Activated CD4-positive, alpha-beta T cell treated with anti-CD3 and anti-CD28 coated beads for 1 hour (primary cell): ENCODE measurements at regions not wholly inside any gene's neighbourhood (a gene's known extent, or its start where the extent isn't known, plus 50 kb on each side); places are given as distances from the start of the nearest gene placed in this dataset.
"Not testable (repeated sequence)": the region's sequence is repeated elsewhere in the genome, so short reads cannot be mapped to it uniquely, and the experiment has no call there.

ENCODE experiments used
- DNase-seq: peaks from one replicate; pipeline ENCODE4 v3.0.0-alpha.2; 2020

- no peak for DNase-seq
These were observed 58.1 kb downstream of the NPAP1 start for GRCh38 chr15:24733659-24734058.

GRCh38 chr15:24734396-24734795 lies 58.8 kb downstream of the NPAP1 start:
- no peak for DNase-seq

- DNase-seq = no peak
These were observed 69.7 kb downstream of the NPAP1 start for GRCh38 chr15:24745290-24745689.

- no peak for DNase-seq
These were observed 70.5 kb downstream of the NPAP1 start for GRCh38 chr15:24746094-24746493.

- DNase-seq = no peak
These were observed 71.8 kb downstream of the NPAP1 start for GRCh38 chr15:24747376-24747775.

- DNase-seq = no peak
These were observed 73.4 kb downstream of the NPAP1 start for GRCh38 chr15:24748812-24749439.

GRCh38 chr15:24752354-24752753 lies 76.8 kb downstream of the NPAP1 start:
- no peak for DNase-seq

GRCh38 chr15:24756101-24756500 lies 80.5 kb downstream of the NPAP1 start:
- DNase-seq = no peak

- no peak for DNase-seq
These were observed 84.5 kb downstream of the NPAP1 start for GRCh38 chr15:24760066-24760465.

- DNase-seq = no peak
These were observed 86.2 kb downstream of the NPAP1 start for GRCh38 chr15:24761704-24762302.

GRCh38 chr15:24763891-24764290 lies 88.3 kb downstream of the NPAP1 start:
- DNase-seq = no peak

GRCh38 chr15:24764375-24765171 lies 89.0 kb downstream of the NPAP1 start:
- DNase-seq = no peak

- no peak for DNase-seq
These were observed 91.0 kb downstream of the NPAP1 start for GRCh38 chr15:24766511-24767133.

- DNase-seq = no peak
These were observed 96.7 kb downstream of the NPAP1 start for GRCh38 chr15:24772266-24772665.

GRCh38 chr15:24772686-24773373 lies 97.3 kb downstream of the NPAP1 start:
- DNase-seq = peak; percentile 29

- DNase-seq = no peak
These were observed 101.7 kb downstream of the NPAP1 start for GRCh38 chr15:24777307-24777706.

- DNase-seq = no peak
These were observed 108.9 kb downstream of the NPAP1 start for GRCh38 chr15:24784506-24784905.

- DNase-seq = no peak
These were observed 110.8 kb downstream of the NPAP1 start for GRCh38 chr15:24786347-24786746.

- DNase-seq = not testable (repeated sequence)
These were observed 127.0 kb downstream of the NPAP1 start for GRCh38 chr15:24802624-24803023.

- no peak for DNase-seq
These were observed 135.1 kb upstream of the SNRPN start for GRCh38 chr15:24819680-24820079.

- no peak for DNase-seq
These were observed 131.3 kb upstream of the SNRPN start for GRCh38 chr15:24823473-24823872.

- DNase-seq = no peak
These were observed 122.5 kb upstream of the SNRPN start for GRCh38 chr15:24832282-24832681.

- DNase-seq = no peak
These were observed 119.5 kb upstream of the SNRPN start for GRCh38 chr15:24835301-24835700.
